WTC11 (cell line): ENCODE measurements at regions not wholly inside any gene's neighbourhood (a gene's known extent, or its start where the extent isn't known, plus 50 kb on each side); places are given as distances from the start of the nearest gene placed in this dataset.

Experiments used
- ATAC-seq: fragments of 200-7000 bp; cut with Tn5 transposase; 2 replicates; pipeline ENCODE4 v1.10.0; 2021; ENCODE audit warnings: mild to moderate bottlenecking, moderate library complexity
- CTCF ChIA-PET: fragments of 300-600 bp; sonication (Branson Sonifier 250); formaldehyde crosslinking; loops from one replicate; lab custom pipeline; 2021; ENCODE audit warnings: antibody characterized with exemption; lab: Charles Lee
- POLR2A ChIA-PET: fragments of 350-600 bp; sonication (Branson Sonifier 250); formaldehyde crosslinking; loops from one replicate; lab custom pipeline; 2021; ENCODE audit warnings: antibody characterized with exemption; lab: Charles Lee
- DNase-seq: peaks from one replicate; pipeline ENCODE4 v3.0.0; 2021; ENCODE audit warnings: low spot score
- H3K27ac Mint-ChIP-seq: 2 replicates; pipeline ENCODE4 v1.8.0; 2021; ENCODE audit warnings: mixed read lengths
- H3K27me3 Mint-ChIP-seq: 2 replicates; pipeline ENCODE4 v1.8.0; 2021; ENCODE audit warnings: low read depth, mild to moderate bottlenecking, moderate library complexity, mixed read lengths
- H3K36me3 Mint-ChIP-seq: 2 replicates; pipeline ENCODE4 v1.8.0; 2021; ENCODE audit warnings: mixed read lengths
- H3K4me1 Mint-ChIP-seq: 2 replicates; pipeline ENCODE4 v1.8.0; 2022; ENCODE audit warnings: mixed read lengths
- H3K4me3 Mint-ChIP-seq: 2 replicates; pipeline ENCODE4 v1.8.0; 2021; ENCODE audit warnings: mild to moderate bottlenecking, moderate library complexity, mixed read lengths
- H3K9me3 Mint-ChIP-seq: 2 replicates; pipeline ENCODE4 v1.8.0; 2021; ENCODE audit warnings: mixed read lengths
- CREM ChIP-seq: sonication (generic); formaldehyde crosslinking; IDR thresholded peaks from 2 replicates; pipeline ENCODE4 v1.8.1; 2022; ENCODE audit warnings: mild to moderate bottlenecking, missing genetic modification reagents, moderate library complexity
- ELF4 ChIP-seq: sonication (generic); formaldehyde crosslinking; IDR thresholded peaks from 2 replicates; pipeline ENCODE4 v1.8.1; 2022; ENCODE audit warnings: low read depth, mild to moderate bottlenecking, moderate library complexity, missing genetic modification reagents
- FOXK1 ChIP-seq: sonication (generic); formaldehyde crosslinking; IDR thresholded peaks from 2 replicates; pipeline ENCODE4 v1.8.0; 2022; ENCODE audit warnings: mild to moderate bottlenecking, moderate library complexity, missing genetic modification reagents
- GABPB1 ChIP-seq: sonication (generic); formaldehyde crosslinking; IDR thresholded peaks from 2 replicates; pipeline ENCODE4 v1.8.1; 2023; ENCODE audit warnings: mild to moderate bottlenecking, missing genetic modification reagents
- JUN ChIP-seq: sonication (generic); formaldehyde crosslinking; IDR thresholded peaks from 2 replicates; pipeline ENCODE4 v1.8.0; 2023; ENCODE audit warnings: mild to moderate bottlenecking, missing genetic modification reagents
- OVOL2 ChIP-seq: fragments of 250-450 bp; sonication (Bioruptor Pico); IDR thresholded peaks from 2 replicates; pipeline ENCODE4 v1.9.0; 2021; ENCODE audit warnings: mild to moderate bottlenecking, borderline replicate concordance
- TEAD4 ChIP-seq: sonication (generic); formaldehyde crosslinking; IDR thresholded peaks from 2 replicates; pipeline ENCODE4 v1.8.0; 2022; ENCODE audit warnings: mild to moderate bottlenecking, missing genetic modification reagents
- ZNF232 ChIP-seq: sonication (generic); formaldehyde crosslinking; IDR thresholded peaks from 2 replicates; pipeline ENCODE4 v1.8.0; 2022; ENCODE audit warnings: mild to moderate bottlenecking, missing genetic modification reagents
- TF ChIP-seq, protein P1 (sequence below): fragments of 250-450 bp; sonication (Bioruptor Pico); IDR thresholded peaks from 2 replicates; pipeline ENCODE4 v1.8.0; 2021; ENCODE audit warnings: mild to moderate bottlenecking
- TF ChIP-seq, protein P2 (sequence below): sonication (generic); formaldehyde crosslinking; IDR thresholded peaks from 2 replicates; pipeline ENCODE4 v1.8.1; 2022; ENCODE audit warnings: low read depth, missing genetic modification reagents, borderline replicate concordance
- TF ChIP-seq, protein P3 (sequence below): sonication (generic); formaldehyde crosslinking; IDR thresholded peaks from 2 replicates; pipeline ENCODE4 v1.8.1; 2023; ENCODE audit warnings: mild to moderate bottlenecking, missing genetic modification reagents, moderate library complexity
- TF ChIP-seq, protein P4 (sequence below): fragments of 200-600 bp; IDR thresholded peaks from 2 replicates; pipeline ENCODE4 v1.8.0; 2022; ENCODE audit warnings: antibody characterized with exemption
- TF ChIP-seq, protein P5 (sequence below): sonication (generic); formaldehyde crosslinking; IDR thresholded peaks from 2 replicates; pipeline ENCODE4 v1.8.1; 2023; ENCODE audit warnings: mild to moderate bottlenecking, missing genetic modification reagents, borderline replicate concordance
- TF ChIP-seq, protein P6 (sequence below): sonication (generic); formaldehyde crosslinking; IDR thresholded peaks from 2 replicates; pipeline ENCODE4 v1.8.1; 2023; ENCODE audit warnings: mild to moderate bottlenecking, moderate library complexity, missing genetic modification reagents
- TF ChIP-seq, protein P7 (sequence below): sonication (generic); formaldehyde crosslinking; IDR thresholded peaks from 2 replicates; pipeline ENCODE4 v1.8.1; 2023; ENCODE audit warnings: mild to moderate bottlenecking, missing genetic modification reagents, moderate library complexity

DNA sequence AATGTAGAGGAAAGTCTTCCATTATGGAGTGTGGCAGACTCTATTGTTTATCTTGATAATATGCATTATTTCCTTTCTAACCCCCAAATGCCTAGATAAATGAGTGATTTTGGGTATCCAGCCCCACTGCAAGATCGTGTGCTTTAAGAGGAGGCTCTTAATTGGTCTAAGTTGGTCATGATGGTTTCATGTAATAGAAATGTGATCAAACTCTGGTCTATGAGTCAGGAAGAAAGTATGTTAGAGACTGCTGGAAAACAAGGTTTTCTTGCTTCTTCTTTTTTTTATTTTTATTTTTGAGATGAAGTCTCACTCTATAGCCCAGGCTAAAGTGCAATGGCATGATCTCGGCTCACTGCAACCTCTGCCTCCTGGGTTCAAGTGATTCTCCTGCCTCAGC is 344.5 kb upstream of the TNP1 start:
- H3K4me1 Mint-ChIP-seq, result peaks cover 39% of the 10 kb centered on the region
- no peaks in the 10 kb centered on the region for H3K27me3 Mint-ChIP-seq
- no peak overlapping the region for H3K4me3 Mint-ChIP-seq
- TF ChIP-seq, protein P1, sequence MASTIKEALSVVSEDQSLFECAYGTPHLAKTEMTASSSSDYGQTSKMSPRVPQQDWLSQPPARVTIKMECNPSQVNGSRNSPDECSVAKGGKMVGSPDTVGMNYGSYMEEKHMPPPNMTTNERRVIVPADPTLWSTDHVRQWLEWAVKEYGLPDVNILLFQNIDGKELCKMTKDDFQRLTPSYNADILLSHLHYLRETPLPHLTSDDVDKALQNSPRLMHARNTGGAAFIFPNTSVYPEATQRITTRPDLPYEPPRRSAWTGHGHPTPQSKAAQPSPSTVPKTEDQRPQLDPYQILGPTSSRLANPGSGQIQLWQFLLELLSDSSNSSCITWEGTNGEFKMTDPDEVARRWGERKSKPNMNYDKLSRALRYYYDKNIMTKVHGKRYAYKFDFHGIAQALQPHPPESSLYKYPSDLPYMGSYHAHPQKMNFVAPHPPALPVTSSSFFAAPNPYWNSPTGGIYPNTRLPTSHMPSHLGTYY (CRISPR knock-in tag), result no peak
- TF ChIP-seq FOXK1 (CRISPR knock-in tag), result no peak
- TF ChIP-seq, protein P2, sequence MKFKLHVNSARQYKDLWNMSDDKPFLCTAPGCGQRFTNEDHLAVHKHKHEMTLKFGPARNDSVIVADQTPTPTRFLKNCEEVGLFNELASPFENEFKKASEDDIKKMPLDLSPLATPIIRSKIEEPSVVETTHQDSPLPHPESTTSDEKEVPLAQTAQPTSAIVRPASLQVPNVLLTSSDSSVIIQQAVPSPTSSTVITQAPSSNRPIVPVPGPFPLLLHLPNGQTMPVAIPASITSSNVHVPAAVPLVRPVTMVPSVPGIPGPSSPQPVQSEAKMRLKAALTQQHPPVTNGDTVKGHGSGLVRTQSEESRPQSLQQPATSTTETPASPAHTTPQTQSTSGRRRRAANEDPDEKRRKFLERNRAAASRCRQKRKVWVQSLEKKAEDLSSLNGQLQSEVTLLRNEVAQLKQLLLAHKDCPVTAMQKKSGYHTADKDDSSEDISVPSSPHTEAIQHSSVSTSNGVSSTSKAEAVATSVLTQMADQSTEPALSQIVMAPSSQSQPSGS (CRISPR knock-in tag), result no peak
- no peak for TF ChIP-seq TEAD4 (CRISPR knock-in tag)
- TF ChIP-seq GABPB1 (CRISPR knock-in tag), result no peak
- TF ChIP-seq ELF4 (CRISPR knock-in tag), result no peak
- TF ChIP-seq ZNF232 (CRISPR knock-in tag), result no peak
- TF ChIP-seq OVOL2, result no peak
- TF ChIP-seq JUN (CRISPR knock-in tag), result no peak
- TF ChIP-seq, protein P3, sequence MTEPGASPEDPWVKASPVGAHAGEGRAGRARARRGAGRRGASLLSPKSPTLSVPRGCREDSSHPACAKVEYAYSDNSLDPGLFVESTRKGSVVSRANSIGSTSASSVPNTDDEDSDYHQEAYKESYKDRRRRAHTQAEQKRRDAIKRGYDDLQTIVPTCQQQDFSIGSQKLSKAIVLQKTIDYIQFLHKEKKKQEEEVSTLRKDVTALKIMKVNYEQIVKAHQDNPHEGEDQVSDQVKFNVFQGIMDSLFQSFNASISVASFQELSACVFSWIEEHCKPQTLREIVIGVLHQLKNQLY (CRISPR knock-in tag), result no peak
- TF ChIP-seq, protein P4, sequence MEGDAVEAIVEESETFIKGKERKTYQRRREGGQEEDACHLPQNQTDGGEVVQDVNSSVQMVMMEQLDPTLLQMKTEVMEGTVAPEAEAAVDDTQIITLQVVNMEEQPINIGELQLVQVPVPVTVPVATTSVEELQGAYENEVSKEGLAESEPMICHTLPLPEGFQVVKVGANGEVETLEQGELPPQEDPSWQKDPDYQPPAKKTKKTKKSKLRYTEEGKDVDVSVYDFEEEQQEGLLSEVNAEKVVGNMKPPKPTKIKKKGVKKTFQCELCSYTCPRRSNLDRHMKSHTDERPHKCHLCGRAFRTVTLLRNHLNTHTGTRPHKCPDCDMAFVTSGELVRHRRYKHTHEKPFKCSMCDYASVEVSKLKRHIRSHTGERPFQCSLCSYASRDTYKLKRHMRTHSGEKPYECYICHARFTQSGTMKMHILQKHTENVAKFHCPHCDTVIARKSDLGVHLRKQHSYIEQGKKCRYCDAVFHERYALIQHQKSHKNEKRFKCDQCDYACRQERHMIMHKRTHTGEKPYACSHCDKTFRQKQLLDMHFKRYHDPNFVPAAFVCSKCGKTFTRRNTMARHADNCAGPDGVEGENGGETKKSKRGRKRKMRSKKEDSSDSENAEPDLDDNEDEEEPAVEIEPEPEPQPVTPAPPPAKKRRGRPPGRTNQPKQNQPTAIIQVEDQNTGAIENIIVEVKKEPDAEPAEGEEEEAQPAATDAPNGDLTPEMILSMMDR, result no peak
- TF ChIP-seq, protein P5, sequence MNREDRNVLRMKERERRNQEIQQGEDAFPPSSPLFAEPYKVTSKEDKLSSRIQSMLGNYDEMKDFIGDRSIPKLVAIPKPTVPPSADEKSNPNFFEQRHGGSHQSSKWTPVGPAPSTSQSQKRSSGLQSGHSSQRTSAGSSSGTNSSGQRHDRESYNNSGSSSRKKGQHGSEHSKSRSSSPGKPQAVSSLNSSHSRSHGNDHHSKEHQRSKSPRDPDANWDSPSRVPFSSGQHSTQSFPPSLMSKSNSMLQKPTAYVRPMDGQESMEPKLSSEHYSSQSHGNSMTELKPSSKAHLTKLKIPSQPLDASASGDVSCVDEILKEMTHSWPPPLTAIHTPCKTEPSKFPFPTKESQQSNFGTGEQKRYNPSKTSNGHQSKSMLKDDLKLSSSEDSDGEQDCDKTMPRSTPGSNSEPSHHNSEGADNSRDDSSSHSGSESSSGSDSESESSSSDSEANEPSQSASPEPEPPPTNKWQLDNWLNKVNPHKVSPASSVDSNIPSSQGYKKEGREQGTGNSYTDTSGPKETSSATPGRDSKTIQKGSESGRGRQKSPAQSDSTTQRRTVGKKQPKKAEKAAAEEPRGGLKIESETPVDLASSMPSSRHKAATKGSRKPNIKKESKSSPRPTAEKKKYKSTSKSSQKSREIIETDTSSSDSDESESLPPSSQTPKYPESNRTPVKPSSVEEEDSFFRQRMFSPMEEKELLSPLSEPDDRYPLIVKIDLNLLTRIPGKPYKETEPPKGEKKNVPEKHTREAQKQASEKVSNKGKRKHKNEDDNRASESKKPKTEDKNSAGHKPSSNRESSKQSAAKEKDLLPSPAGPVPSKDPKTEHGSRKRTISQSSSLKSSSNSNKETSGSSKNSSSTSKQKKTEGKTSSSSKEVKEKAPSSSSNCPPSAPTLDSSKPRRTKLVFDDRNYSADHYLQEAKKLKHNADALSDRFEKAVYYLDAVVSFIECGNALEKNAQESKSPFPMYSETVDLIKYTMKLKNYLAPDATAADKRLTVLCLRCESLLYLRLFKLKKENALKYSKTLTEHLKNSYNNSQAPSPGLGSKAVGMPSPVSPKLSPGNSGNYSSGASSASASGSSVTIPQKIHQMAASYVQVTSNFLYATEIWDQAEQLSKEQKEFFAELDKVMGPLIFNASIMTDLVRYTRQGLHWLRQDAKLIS (CRISPR knock-in tag), result no peak
- TF ChIP-seq, protein P6, sequence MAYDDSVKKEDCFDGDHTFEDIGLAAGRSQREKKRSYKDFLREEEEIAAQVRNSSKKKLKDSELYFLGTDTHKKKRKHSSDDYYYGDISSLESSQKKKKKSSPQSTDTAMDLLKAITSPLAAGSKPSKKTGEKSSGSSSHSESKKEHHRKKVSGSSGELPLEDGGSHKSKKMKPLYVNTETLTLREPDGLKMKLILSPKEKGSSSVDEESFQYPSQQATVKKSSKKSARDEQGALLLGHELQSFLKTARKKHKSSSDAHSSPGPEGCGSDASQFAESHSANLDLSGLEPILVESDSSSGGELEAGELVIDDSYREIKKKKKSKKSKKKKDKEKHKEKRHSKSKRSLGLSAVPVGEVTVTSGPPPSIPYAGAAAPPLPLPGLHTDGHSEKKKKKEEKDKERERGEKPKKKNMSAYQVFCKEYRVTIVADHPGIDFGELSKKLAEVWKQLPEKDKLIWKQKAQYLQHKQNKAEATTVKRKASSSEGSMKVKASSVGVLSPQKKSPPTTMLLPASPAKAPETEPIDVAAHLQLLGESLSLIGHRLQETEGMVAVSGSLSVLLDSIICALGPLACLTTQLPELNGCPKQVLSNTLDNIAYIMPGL (CRISPR knock-in tag), result no peak
- no peak for TF ChIP-seq CREM
- TF ChIP-seq, protein P7, sequence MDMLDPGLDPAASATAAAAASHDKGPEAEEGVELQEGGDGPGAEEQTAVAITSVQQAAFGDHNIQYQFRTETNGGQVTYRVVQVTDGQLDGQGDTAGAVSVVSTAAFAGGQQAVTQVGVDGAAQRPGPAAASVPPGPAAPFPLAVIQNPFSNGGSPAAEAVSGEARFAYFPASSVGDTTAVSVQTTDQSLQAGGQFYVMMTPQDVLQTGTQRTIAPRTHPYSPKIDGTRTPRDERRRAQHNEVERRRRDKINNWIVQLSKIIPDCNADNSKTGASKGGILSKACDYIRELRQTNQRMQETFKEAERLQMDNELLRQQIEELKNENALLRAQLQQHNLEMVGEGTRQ, result no peak
- DNase-seq (no peak), ATAC-seq (no peak)
- ChIA-PET CTCF (no interaction called here), POLR2A (no interaction called here)
- H3K36me3 Mint-ChIP-seq, result peaks cover 9% of the 10 kb centered on the region
- H3K9me3 Mint-ChIP-seq, result peaks cover 28% of the 10 kb centered on the region
- no peak overlapping the region for H3K27ac Mint-ChIP-seq
